Upper lobe of left lung (tissue), 6 donors: ENCODE measurements at regions not wholly inside any gene's neighbourhood (a gene's known extent, or its start where the extent isn't known, plus 50 kb on each side); places are given as distances from the start of the nearest gene placed in this dataset.

Experiments
- ATAC-seq, 2 donors: fragments of 200-7000 bp; cut with Tn5 transposase; one replicate each; pipeline ENCODE4 v1.9.1; 2022; ENCODE audit warnings: mild to moderate bottlenecking in 2 of 2, moderate library complexity in 2 of 2; ENCODE audit not compliant: low FRiP score in 2 of 2
- DNase-seq, 2 donors: peaks; one replicate each; pipeline ENCODE4 v3.0.0-alpha.2; 2019 to 2020
- H3K27ac ChIP-seq, 4 donors: fragments of 200-600 bp; sonication (generic); one replicate each; pipeline ENCODE4 v1.5.1; 2016 to 2019
- H3K27me3 ChIP-seq, 4 donors: fragments of 200-600 bp; sonication (generic); one replicate each; pipeline ENCODE4 v1.5.1; 2017 to 2019
- H3K36me3 ChIP-seq, 4 donors: fragments of 200-600 bp; sonication (generic); one replicate each; pipeline ENCODE4 v1.5.1; 2016 to 2019
- H3K4me1 ChIP-seq, 4 donors: fragments of 200-600 bp; sonication (generic); one replicate each; pipeline ENCODE4 v1.5.1; 2018 to 2019
- H3K4me3 ChIP-seq, 4 donors: fragments of 200-600 bp; sonication (generic); one replicate each; pipeline ENCODE4 v1.5.1; 2017 to 2019; ENCODE audit warnings: mild to moderate bottlenecking in 2 of 4, moderate library complexity in 1 of 4
- H3K9me3 ChIP-seq, 4 donors: fragments of 200-600 bp; sonication (generic); one replicate each; pipeline ENCODE4 v1.5.1; 2018 to 2019
- EP300 ChIP-seq, 4 donors: sonication (generic); formaldehyde crosslinking; IDR thresholded peaks; one replicate each; pipeline ENCODE4 v1.5.1; 2017; ENCODE audit warnings: antibody characterized with exemption in 4 of 4, control low read depth in 2 of 4
- POLR2A ChIP-seq, 4 donors: fragments of 450-650 bp; IDR thresholded peaks; one replicate each; pipeline ENCODE4 v1.5.1; 2016 to 2017; ENCODE audit warnings: antibody characterized with exemption in 4 of 4, mild to moderate bottlenecking in 2 of 4
- POLR2AphosphoS5 ChIP-seq, 2 donors: sonication (generic); formaldehyde crosslinking; IDR thresholded peaks; one replicate each; pipeline ENCODE4 v1.5.1; 2017; ENCODE audit warnings: antibody characterized with exemption in 2 of 2
- WGBS, 2 donors: methylation state at CpG; one replicate each; pipeline ENCODE4 v1.1.5; 2017 to 2018; 5-methylcytosine and 5-hydroxymethylcytosine counted together
- TF ChIP-seq, protein P1 (sequence below), 6 experiments: fragments of 450-650 bp in 4 of 6; fragments of 200-600 bp in 2 of 6; sonication (generic) in 2 of 6; IDR thresholded peaks; one replicate each; pipeline ENCODE4 v1.5.1; 2016 to 2019; ENCODE audit warnings: antibody characterized with exemption in 6 of 6
- donor health status: DM: no; HTN: no; CAD: no; lungs with moderate emphysema.
- donor health status: DM: no; HTN: yes; CAD: no; lungs with severe emphysema.

DNA sequence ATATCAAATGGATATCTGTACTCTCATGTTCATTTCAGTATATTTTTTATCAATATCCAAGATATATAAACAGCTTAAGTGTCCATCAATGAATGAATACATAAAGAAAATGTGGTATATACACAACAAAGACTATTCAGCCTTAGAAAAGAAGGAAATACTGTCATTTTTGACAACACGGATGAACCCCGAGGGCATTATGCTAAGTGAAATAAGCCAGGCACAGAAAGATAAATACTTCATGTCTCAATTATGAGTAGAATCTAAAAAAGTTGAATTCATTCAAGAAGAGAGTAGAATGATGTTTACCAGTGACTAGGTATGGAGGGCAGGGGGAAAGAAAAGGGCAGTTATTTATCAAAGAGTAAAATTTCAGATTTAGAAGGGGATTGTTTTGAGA, 949.8 kb upstream of the TYRP1 start:
- TF ChIP-seq, protein P1, sequence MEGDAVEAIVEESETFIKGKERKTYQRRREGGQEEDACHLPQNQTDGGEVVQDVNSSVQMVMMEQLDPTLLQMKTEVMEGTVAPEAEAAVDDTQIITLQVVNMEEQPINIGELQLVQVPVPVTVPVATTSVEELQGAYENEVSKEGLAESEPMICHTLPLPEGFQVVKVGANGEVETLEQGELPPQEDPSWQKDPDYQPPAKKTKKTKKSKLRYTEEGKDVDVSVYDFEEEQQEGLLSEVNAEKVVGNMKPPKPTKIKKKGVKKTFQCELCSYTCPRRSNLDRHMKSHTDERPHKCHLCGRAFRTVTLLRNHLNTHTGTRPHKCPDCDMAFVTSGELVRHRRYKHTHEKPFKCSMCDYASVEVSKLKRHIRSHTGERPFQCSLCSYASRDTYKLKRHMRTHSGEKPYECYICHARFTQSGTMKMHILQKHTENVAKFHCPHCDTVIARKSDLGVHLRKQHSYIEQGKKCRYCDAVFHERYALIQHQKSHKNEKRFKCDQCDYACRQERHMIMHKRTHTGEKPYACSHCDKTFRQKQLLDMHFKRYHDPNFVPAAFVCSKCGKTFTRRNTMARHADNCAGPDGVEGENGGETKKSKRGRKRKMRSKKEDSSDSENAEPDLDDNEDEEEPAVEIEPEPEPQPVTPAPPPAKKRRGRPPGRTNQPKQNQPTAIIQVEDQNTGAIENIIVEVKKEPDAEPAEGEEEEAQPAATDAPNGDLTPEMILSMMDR (IDR thresholded peaks at IDR 0.05) = no peak
- TF ChIP-seq POLR2AphosphoS5 (IDR thresholded peaks at IDR 0.05) (no peak), EP300 (IDR thresholded peaks at IDR 0.05) (no peak), POLR2A (IDR thresholded peaks at IDR 0.05) (no peak)
- Histone ChIP-seq H3K4me1 (no peaks in the 10 kb centered on the region), H3K4me3 (no peak overlapping the region), H3K9me3 (no peaks in the 10 kb centered on the region), H3K36me3 (no peaks in the 10 kb centered on the region), H3K27me3 (no peaks in the 10 kb centered on the region), H3K27ac (no peak overlapping the region)
- 90 to 92% methylated on average over 2 of the region's 2 CpGs for WGBS, 2 donors
- DNase-seq (no peak), ATAC-seq (no peak)

DNA sequence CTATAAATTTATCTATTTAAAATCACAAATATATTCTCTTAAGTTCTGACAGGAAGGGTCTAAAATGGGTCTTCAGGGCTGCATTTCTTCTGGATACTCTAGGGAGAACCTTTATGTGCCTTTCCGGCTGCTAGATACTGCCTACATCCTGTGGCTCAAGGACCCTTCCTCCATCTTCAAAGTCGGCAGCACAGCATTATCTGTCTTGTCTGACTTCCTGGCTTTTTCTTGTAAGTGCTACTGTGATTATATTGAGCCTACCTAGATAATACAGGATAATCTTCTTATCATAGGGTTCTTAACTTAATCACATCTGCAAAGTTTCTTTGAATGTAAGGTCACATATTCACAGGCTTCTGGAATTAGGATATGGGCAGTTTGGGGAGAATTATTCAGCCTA, 943.8 kb upstream of the TYRP1 start:
- H3K9me3 ChIP-seq = no peaks in the 10 kb centered on the region
- H3K27ac ChIP-seq = no peak overlapping the region
- ATAC-seq (no peak), DNase-seq (no peak)
- H3K4me3 ChIP-seq = no peak overlapping the region
- H3K27me3 ChIP-seq = no peaks in the 10 kb centered on the region
- no peaks in the 10 kb centered on the region for H3K36me3 ChIP-seq
- no peaks in the 10 kb centered on the region for H3K4me1 ChIP-seq
- WGBS, 2 donors = 58% methylated on average over 2 of the region's 2 CpGs
- TF ChIP-seq, protein P1 (IDR thresholded peaks at IDR 0.05) = no peak
- no peak for TF ChIP-seq EP300 (IDR thresholded peaks at IDR 0.05)
- TF ChIP-seq POLR2AphosphoS5 (IDR thresholded peaks at IDR 0.05) = no peak
- TF ChIP-seq POLR2A (IDR thresholded peaks at IDR 0.05) = no peak

DNA sequence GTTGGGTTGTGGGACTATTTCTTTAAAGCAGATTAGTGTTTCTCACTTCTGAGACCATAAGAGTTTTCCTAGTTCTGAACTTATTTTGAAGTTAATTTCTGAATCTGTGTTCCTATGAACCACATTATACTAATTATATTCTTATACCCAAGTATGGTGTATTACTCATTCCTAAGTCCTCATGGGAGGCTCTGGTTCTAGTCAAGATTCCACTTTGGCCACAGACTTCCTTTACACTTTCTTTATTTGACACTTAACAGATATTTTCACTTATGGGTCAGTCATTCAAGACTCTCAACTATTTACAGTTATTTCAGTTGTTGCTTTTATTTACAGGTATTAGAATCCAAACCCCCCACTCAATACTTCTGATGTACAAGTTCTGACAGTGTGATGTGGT, 937.2 kb upstream of the TYRP1 start:
- Histone ChIP-seq H3K27me3 (no peaks in the 10 kb centered on the region), H3K4me3 (no peak overlapping the region), H3K4me1 (no peaks in the 10 kb centered on the region), H3K27ac (no peak overlapping the region), H3K9me3 (no peaks in the 10 kb centered on the region), H3K36me3 (no peaks in the 10 kb centered on the region)
- TF ChIP-seq POLR2AphosphoS5 (IDR thresholded peaks at IDR 0.05) = no peak
- TF ChIP-seq, protein P1 (IDR thresholded peaks at IDR 0.05) = no peak
- no peak for TF ChIP-seq POLR2A (IDR thresholded peaks at IDR 0.05)
- TF ChIP-seq EP300 (IDR thresholded peaks at IDR 0.05) = no peak
- ATAC-seq (no peak), DNase-seq (no peak)

DNA sequence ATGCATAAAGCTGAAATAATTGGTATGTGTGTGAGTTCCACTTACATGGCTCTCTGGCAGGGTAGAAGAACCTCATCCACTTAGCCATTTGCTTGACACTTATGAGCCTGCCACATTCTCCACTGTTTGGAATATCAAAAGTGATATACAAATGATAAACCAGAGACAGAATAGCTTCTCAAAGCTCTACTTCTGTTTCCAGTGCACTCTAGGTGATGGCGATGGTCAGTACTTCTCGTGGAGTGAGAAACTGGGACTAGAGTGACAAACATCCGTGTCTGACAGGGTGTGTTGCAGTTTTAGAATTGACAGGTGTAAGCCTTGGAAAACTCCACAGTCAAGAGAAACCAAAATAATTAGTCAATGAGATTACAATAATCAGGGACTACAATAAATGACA, 935.8 kb upstream of the TYRP1 start:
- 86 to 88% methylated on average over 3 of the region's 3 CpGs for WGBS, 2 donors
- no peak for ATAC-seq

DNA sequence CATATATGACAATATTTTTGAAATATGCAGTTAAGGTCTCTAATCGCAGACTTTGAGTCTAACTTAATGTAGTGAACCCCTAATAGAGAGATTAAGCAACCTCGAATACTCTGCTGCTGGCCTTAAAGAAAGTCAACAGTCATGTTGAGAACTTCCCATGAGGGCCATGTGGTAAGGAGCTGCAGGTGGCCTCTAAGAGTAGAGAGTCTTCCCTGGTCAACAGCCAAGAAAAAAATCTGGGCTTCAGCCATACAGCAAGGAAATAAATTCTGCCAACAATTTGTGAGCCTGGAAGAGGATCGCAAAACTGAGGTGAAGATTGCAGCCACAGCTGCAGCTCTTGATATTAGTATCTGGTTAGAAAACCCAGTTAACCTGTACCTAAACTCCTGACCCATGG, 935.2 kb upstream of the TYRP1 start:
- no peak for DNase-seq
- Histone ChIP-seq H3K36me3 (no peaks in the 10 kb centered on the region), H3K4me3 (no peak overlapping the region), H3K27ac (no peak overlapping the region), H3K27me3 (no peaks in the 10 kb centered on the region), H3K9me3 (no peaks in the 10 kb centered on the region), H3K4me1 (no peaks in the 10 kb centered on the region)
- 80 to 84% methylated on average over 3 of the region's 3 CpGs for WGBS, 2 donors
- ATAC-seq = no peak
- no peak for TF ChIP-seq EP300 (IDR thresholded peaks at IDR 0.05)
- TF ChIP-seq, protein P1 (IDR thresholded peaks at IDR 0.05) = no peak
- no peak for TF ChIP-seq POLR2AphosphoS5 (IDR thresholded peaks at IDR 0.05)
- TF ChIP-seq POLR2A (IDR thresholded peaks at IDR 0.05) = no peak

More for the DNA sequence above, 935.8 kb upstream of the TYRP1 start:
- H3K4me1 ChIP-seq = no peaks in the 10 kb centered on the region
- TF ChIP-seq POLR2AphosphoS5 (IDR thresholded peaks at IDR 0.05) (no peak), POLR2A (IDR thresholded peaks at IDR 0.05) (no peak), EP300 (IDR thresholded peaks at IDR 0.05) (no peak)
- TF ChIP-seq, protein P1 (IDR thresholded peaks at IDR 0.05) = no peak
- no peaks in the 10 kb centered on the region for H3K9me3 ChIP-seq
- no peak overlapping the region for H3K4me3 ChIP-seq
- no peak for DNase-seq
- no peak overlapping the region for H3K27ac ChIP-seq
- no peaks in the 10 kb centered on the region for H3K27me3 ChIP-seq
- no peaks in the 10 kb centered on the region for H3K36me3 ChIP-seq
